HG02938 (cell line): ENCODE measurements at regions not wholly inside any gene's neighbourhood (a gene's known extent, or its start where the extent isn't known, plus 50 kb on each side); places are given as distances from the start of the nearest gene placed in this dataset.

Source experiments
- ATAC-seq: cut with Tn5 transposase; IDR thresholded peaks from one replicate; pipeline ENCODE4 v1.9.1; 2021; ENCODE audit warnings: mild to moderate bottlenecking, moderate library complexity; ENCODE audit not compliant: unreplicated experiment

- ATAC-seq, result no peak
These were observed 231.7 kb upstream of the PPARGC1A start for GRCh38 chr4:24121395-24122175.

- no peak for ATAC-seq
These were observed 228.1 kb upstream of the PPARGC1A start for GRCh38 chr4:24117975-24118374.

GRCh38 chr4:24116107-24116506, 226.3 kb upstream of the PPARGC1A start:
- ATAC-seq, result no peak

- ATAC-seq, result no peak
These were observed 225.2 kb upstream of the PPARGC1A start for GRCh38 chr4:24114919-24115500.

GRCh38 chr4:24114444-24114843, 224.6 kb upstream of the PPARGC1A start:
- ATAC-seq, result no peak

- ATAC-seq, result no peak
These were observed 222.6 kb upstream of the PPARGC1A start for GRCh38 chr4:24112466-24112865.

GRCh38 chr4:24108567-24108966, 218.7 kb upstream of the PPARGC1A start:
- ATAC-seq, result no peak

- ATAC-seq, result no peak
These were observed 215.6 kb upstream of the PPARGC1A start for GRCh38 chr4:24105327-24106038.

GRCh38 chr4:24104158-24104565, 214.3 kb upstream of the PPARGC1A start:
- ATAC-seq, result no peak

- ATAC-seq, result no peak
These were observed 213.7 kb upstream of the PPARGC1A start for GRCh38 chr4:24103434-24104157.

GRCh38 chr4:24102621-24103020, 212.8 kb upstream of the PPARGC1A start:
- no peak for ATAC-seq

GRCh38 chr4:24096603-24097002, 206.8 kb upstream of the PPARGC1A start:
- ATAC-seq, result no peak

GRCh38 chr4:24094726-24095125, 204.9 kb upstream of the PPARGC1A start:
- ATAC-seq, result no peak

- no peak for ATAC-seq
These were observed 203.6 kb upstream of the PPARGC1A start for GRCh38 chr4:24093446-24093845.

- ATAC-seq, result no peak
These were observed 201.9 kb upstream of the PPARGC1A start for GRCh38 chr4:24091639-24092233.

- no peak for ATAC-seq
These were observed 200.1 kb upstream of the PPARGC1A start for GRCh38 chr4:24089851-24090534.

GRCh38 chr4:24080871-24081270, 191.0 kb upstream of the PPARGC1A start:
- ATAC-seq, result no peak

GRCh38 chr4:24078347-24078962, 188.6 kb upstream of the PPARGC1A start:
- no peak for ATAC-seq

GRCh38 chr4:24076811-24077210, 187.0 kb upstream of the PPARGC1A start:
- ATAC-seq, result no peak

- no peak for ATAC-seq
These were observed 184.1 kb upstream of the PPARGC1A start for GRCh38 chr4:24073948-24074347.
